ENCODE measurements at regions not wholly inside any gene's neighbourhood (a gene's known extent, or its start where the extent isn't known, plus 50 kb on each side); places are given as distances from the start of the nearest gene placed in this dataset.

GRCh38 chr9:126236273-126236672, 90.4 kb upstream of the MVB12B start:
- CTCF ChIA-PET, result no interaction called here
- POLR2A ChIA-PET, result no interaction called here
- RAD21 ChIA-PET (ENCODE audit: low non-redundant PET in 1 of 2, low total read pairs in 2 of 2, uncharacterized antibody in 2 of 2, unreplicated experiment in 2 of 2), result no interaction called here
- TF ChIP-seq, protein P1, sequence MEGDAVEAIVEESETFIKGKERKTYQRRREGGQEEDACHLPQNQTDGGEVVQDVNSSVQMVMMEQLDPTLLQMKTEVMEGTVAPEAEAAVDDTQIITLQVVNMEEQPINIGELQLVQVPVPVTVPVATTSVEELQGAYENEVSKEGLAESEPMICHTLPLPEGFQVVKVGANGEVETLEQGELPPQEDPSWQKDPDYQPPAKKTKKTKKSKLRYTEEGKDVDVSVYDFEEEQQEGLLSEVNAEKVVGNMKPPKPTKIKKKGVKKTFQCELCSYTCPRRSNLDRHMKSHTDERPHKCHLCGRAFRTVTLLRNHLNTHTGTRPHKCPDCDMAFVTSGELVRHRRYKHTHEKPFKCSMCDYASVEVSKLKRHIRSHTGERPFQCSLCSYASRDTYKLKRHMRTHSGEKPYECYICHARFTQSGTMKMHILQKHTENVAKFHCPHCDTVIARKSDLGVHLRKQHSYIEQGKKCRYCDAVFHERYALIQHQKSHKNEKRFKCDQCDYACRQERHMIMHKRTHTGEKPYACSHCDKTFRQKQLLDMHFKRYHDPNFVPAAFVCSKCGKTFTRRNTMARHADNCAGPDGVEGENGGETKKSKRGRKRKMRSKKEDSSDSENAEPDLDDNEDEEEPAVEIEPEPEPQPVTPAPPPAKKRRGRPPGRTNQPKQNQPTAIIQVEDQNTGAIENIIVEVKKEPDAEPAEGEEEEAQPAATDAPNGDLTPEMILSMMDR (IDR thresholded peaks at IDR 0.05 in 2 of 3, conservative IDR thresholded peaks at IDR 0.05 in 1 of 3; ENCODE audit: borderline replicate concordance in 1 of 3, insufficient read depth in 1 of 3, low read depth in 2 of 3, low read length in 2 of 3), result no peak
- TF ChIP-seq CBX3 (IDR thresholded peaks at IDR 0.05; ENCODE audit: low read depth) (no peak), ELF1 (IDR thresholded peaks at IDR 0.05; ENCODE audit: borderline replicate concordance, low read depth) (no peak), CEBPB (IDR thresholded peaks at IDR 0.05; ENCODE audit: low read depth) (no peak), ZBTB33 (IDR thresholded peaks at IDR 0.05; ENCODE audit: extremely low read depth, insufficient replicate concordance, low read length) (no peak), REST (IDR thresholded peaks at IDR 0.05; ENCODE audit: low read depth) (no peak), TCF7L2 (IDR thresholded peaks at IDR 0.05; ENCODE audit: borderline replicate concordance, extremely low read depth, insufficient read depth, insufficient read length) (no peak), ZNF274 (IDR thresholded peaks at IDR 0.05; ENCODE audit: low read depth, low read length) (no peak), SRF (IDR thresholded peaks at IDR 0.05; ENCODE audit: low read depth) (no peak), POLR2AphosphoS5 (IDR thresholded peaks at IDR 0.05; ENCODE audit: low read depth, low read length) (no peak)
- TF ChIP-seq, protein P2, sequence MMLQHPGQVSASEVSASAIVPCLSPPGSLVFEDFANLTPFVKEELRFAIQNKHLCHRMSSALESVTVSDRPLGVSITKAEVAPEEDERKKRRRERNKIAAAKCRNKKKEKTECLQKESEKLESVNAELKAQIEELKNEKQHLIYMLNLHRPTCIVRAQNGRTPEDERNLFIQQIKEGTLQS (IDR thresholded peaks at IDR 0.05), result no peak
- TF ChIP-seq, protein P3, sequence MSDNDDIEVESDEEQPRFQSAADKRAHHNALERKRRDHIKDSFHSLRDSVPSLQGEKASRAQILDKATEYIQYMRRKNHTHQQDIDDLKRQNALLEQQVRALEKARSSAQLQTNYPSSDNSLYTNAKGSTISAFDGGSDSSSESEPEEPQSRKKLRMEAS (IDR thresholded peaks at IDR 0.05), result no peak
- Histone ChIP-seq H3K9me2 (ENCODE audit: insufficient read depth) (no peaks in the 10 kb centered on the region), H2AFZ (ENCODE audit: low read depth, low read length, poor library complexity, severe bottlenecking) (no peak overlapping the region), H3K27ac (ENCODE audit: low read depth, low read length) (no peak overlapping the region), H3K36me3 (ENCODE audit: control insufficient read depth in 1 of 2, insufficient read depth in 2 of 2, low read length in 2 of 2) (no peaks in the 10 kb centered on the region), H3K9ac (ENCODE audit: low read length) (no peak overlapping the region), H3K4me1 (ENCODE audit: control insufficient read depth in 1 of 2, insufficient read depth in 2 of 2, low read length in 2 of 2) (no peaks in the 10 kb centered on the region), H3K79me2 (ENCODE audit: insufficient read depth, low read length) (no peaks in the 10 kb centered on the region), H3K9me3 (ENCODE audit: control insufficient read depth in 1 of 2, insufficient read depth in 1 of 2, low read depth in 1 of 2, low read length in 2 of 2) (no peaks in the 10 kb centered on the region), H3K27me3 (ENCODE audit: insufficient read depth, low read length) (no peaks in the 10 kb centered on the region), H4K20me1 (ENCODE audit: insufficient read depth) (no peaks in the 10 kb centered on the region), H3K4me3 (replicated peaks in 1 of 2; ENCODE audit: low read depth in 1 of 2, low read length in 2 of 2) (no peak overlapping the region), H3K4me2 (ENCODE audit: low read length) (no peak overlapping the region)
- intact Hi-C loops (cut with micrococcal nuclease), result no loop called here
- DNase-seq (ENCODE audit: low read depth, low spot score), result no peak
- no peak for ATAC-seq
- BruUV-seq (replicated peaks), result no TSS peak

Data from HCT116 (cell line).